ENCODE measurements at regions not wholly inside any gene's neighbourhood (a gene's known extent, or its start where the extent isn't known, plus 50 kb on each side); places are given as distances from the start of the nearest gene placed in this dataset.

- Mint-ChIP-seq H3K36me3 (ENCODE audit: low read depth) (peaks cover 5% of the 10 kb centered on the region), H3K27me3 (no peaks in the 10 kb centered on the region), H3K4me3 (peak overlapping the region; percentile 33), H3K9me3 (no peaks in the 10 kb centered on the region), H3K4me1 (ENCODE audit: low read depth) (peaks cover 73% of the 10 kb centered on the region), H3K27ac (peak overlapping the region; percentile 92)
- POLR2A ChIA-PET, result interaction anchor here (0.6 to 2.3 kb wide), 8 partner anchors 8 to 257 kb away, joined by 3 to 5 read pairs (median 4); no protein-coding TSS in a partner anchor
- ATAC-seq (peak; percentile 38), DNase-seq (peak; percentile 85)
- intact Hi-C loops (cut with micrococcal nuclease), result loop anchor here (5.0 to 10.0 kb wide), 3 partner anchors 33 to 78 kb away; no protein-coding TSS in a partner anchor
- TF ChIP-seq CTCF (IDR thresholded peaks at IDR 0.05), result no peak
- CTCF ChIA-PET, result interaction anchor here (0.8 to 2.5 kb wide), 9 partner anchors 9 to 131 kb away, joined by 3 to 8 read pairs (median 5); no protein-coding TSS in a partner anchor
Measured at GRCh38 chr20:53839423-53840176, 230.8 kb downstream of the BCAS1 start.

- H3K9me3 Mint-ChIP-seq, result no peaks in the 10 kb centered on the region
- intact Hi-C loops (cut with micrococcal nuclease), result loop anchor here (5.0 kb wide), 1 partner anchor 34 kb away; no protein-coding TSS in a partner anchor
- no peak for DNase-seq
- no peak for ATAC-seq
- CTCF ChIA-PET, result no interaction called here
- peaks cover 5% of the 10 kb centered on the region for H3K36me3 Mint-ChIP-seq (ENCODE audit: low read depth)
- peak overlapping the region; percentile 92 for H3K27ac Mint-ChIP-seq
- POLR2A ChIA-PET, result no interaction called here
- H3K27me3 Mint-ChIP-seq, result no peaks in the 10 kb centered on the region
- H3K4me3 Mint-ChIP-seq, result no peak overlapping the region
- no peak for TF ChIP-seq CTCF (IDR thresholded peaks at IDR 0.05)
- H3K4me1 Mint-ChIP-seq (ENCODE audit: low read depth), result peaks cover 74% of the 10 kb centered on the region
Measured at GRCh38 chr20:53838311-53838868, 232.0 kb downstream of the BCAS1 start.

- peaks cover 69% of the 10 kb centered on the region for H3K4me1 Mint-ChIP-seq (ENCODE audit: low read depth)
- H3K27me3 Mint-ChIP-seq, result no peaks in the 10 kb centered on the region
- H3K9me3 Mint-ChIP-seq, result peaks cover 5% of the 10 kb centered on the region
- TF ChIP-seq CTCF (IDR thresholded peaks at IDR 0.05), result no peak
- intact Hi-C loops (cut with micrococcal nuclease), result loop anchor here (5.0 kb wide), 1 partner anchor 35 kb away; no protein-coding TSS in a partner anchor
- no peak overlapping the region for H3K4me3 Mint-ChIP-seq
- DNase-seq (no peak), ATAC-seq (no peak)
- H3K36me3 Mint-ChIP-seq (ENCODE audit: low read depth), result peaks cover 6% of the 10 kb centered on the region
- peak overlapping the region; percentile 79 for H3K27ac Mint-ChIP-seq
- POLR2A ChIA-PET, result no interaction called here
- CTCF ChIA-PET, result interaction anchor here (1.4 kb wide), 1 partner anchor 55 kb away, joined by 3 read pairs; no protein-coding TSS in a partner anchor
Measured at GRCh38 chr20:53837126-53837826, 233.1 kb downstream of the BCAS1 start.

GRCh38 chr20:53834749-53835148 is 235.6 kb downstream of the BCAS1 start:
- no peak for DNase-seq
- Mint-ChIP-seq H3K4me1 (ENCODE audit: low read depth) (peaks cover 63% of the 10 kb centered on the region), H3K9me3 (peaks cover 6% of the 10 kb centered on the region), H3K4me3 (peak overlapping the region; percentile 79), H3K27me3 (no peaks in the 10 kb centered on the region), H3K36me3 (ENCODE audit: low read depth) (peaks cover 9% of the 10 kb centered on the region), H3K27ac (peak overlapping the region; percentile 100)
- ChIA-PET CTCF (no interaction called here), POLR2A (no interaction called here)
- no peak for TF ChIP-seq CTCF (IDR thresholded peaks at IDR 0.05)
- intact Hi-C loops (cut with micrococcal nuclease), result loop anchor here (5.0 kb wide), 2 partner anchors 38 to 82 kb away; no protein-coding TSS in a partner anchor
- no peak for ATAC-seq

All from activated CD8-positive, alpha-beta T cell treated with anti-CD3 and anti-CD28 coated beads for 36 hours (primary cell).